Astrocyte (in vitro differentiated cells and primary cell): ENCODE measurements at regions not wholly inside any gene's neighbourhood (a gene's known extent, or its start where the extent isn't known, plus 50 kb on each side); places are given as distances from the start of the nearest gene placed in this dataset.

ENCODE experiments used
- DNase-seq: peaks from one replicate; pipeline ENCODE4 v3.0.0-alpha.2; 2010; ENCODE audit warnings: low read depth
- FAIRE-seq: peaks from 2 replicates; lab custom pipeline; 2011; peaks lifted over from hg19 to GRCh38; lab: Jason Lieb, UNC
- H2AFZ ChIP-seq: 2 replicates; pipeline ENCODE4 v1.6.0; 2012; ENCODE audit warnings: low read depth, low read length, inconsistent platforms
- H3K27ac ChIP-seq: 2 replicates; pipeline ENCODE4 v1.5.1; 2011; ENCODE audit warnings: low read depth, low read length, inconsistent platforms
- H3K27me3 ChIP-seq: 2 replicates; pipeline ENCODE4 v1.6.0; 2011; ENCODE audit warnings: low read length, inconsistent platforms; ENCODE audit not compliant: insufficient read depth
- H3K36me3 ChIP-seq: 2 replicates; pipeline ENCODE4 v1.5.1; 2011; ENCODE audit warnings: low read length, inconsistent platforms; ENCODE audit not compliant: insufficient read depth
- H3K4me1 ChIP-seq: 2 replicates; pipeline ENCODE4 v1.5.1; 2011; ENCODE audit warnings: low read length, inconsistent platforms; ENCODE audit not compliant: insufficient read depth
- H3K4me2 ChIP-seq: 2 replicates; pipeline ENCODE4 v1.6.0; 2012; ENCODE audit warnings: low read length, inconsistent platforms
- H3K4me3 ChIP-seq: 2 replicates; pipeline ENCODE4 v1.5.1; 2011; ENCODE audit warnings: low read depth, mild to moderate bottlenecking, low read length, inconsistent platforms; ENCODE audit not compliant: insufficient read depth
- H3K79me2 ChIP-seq: 2 replicates; pipeline ENCODE4 v1.6.0; 2012; ENCODE audit warnings: mild to moderate bottlenecking, low read length, inconsistent platforms; ENCODE audit not compliant: insufficient read depth
- H3K9ac ChIP-seq: 2 replicates; pipeline ENCODE4 v1.6.0; 2012; ENCODE audit warnings: mild to moderate bottlenecking, low read length, inconsistent platforms
- H3K9me3 ChIP-seq: 2 replicates; pipeline ENCODE4 v1.5.1; 2012; ENCODE audit warnings: low read depth, mild to moderate bottlenecking, low read length, inconsistent platforms; ENCODE audit not compliant: insufficient read depth
- H4K20me1 ChIP-seq: 2 replicates; pipeline ENCODE4 v1.6.0; 2012; ENCODE audit warnings: low read length, inconsistent platforms; ENCODE audit not compliant: insufficient read depth
- H3K27ac Mint-ChIP-seq: one replicate; pipeline ENCODE4 v1.8.0; 2021; ENCODE audit warnings: mild to moderate bottlenecking, mixed read lengths; ENCODE audit not compliant: unreplicated experiment
- H3K27me3 Mint-ChIP-seq: one replicate; pipeline ENCODE4 v1.8.0; 2021; ENCODE audit warnings: low read depth, mixed read lengths; ENCODE audit not compliant: unreplicated experiment
- H3K36me3 Mint-ChIP-seq: one replicate; pipeline ENCODE4 v1.8.0; 2021; ENCODE audit warnings: low read depth, mixed read lengths; ENCODE audit not compliant: unreplicated experiment
- H3K4me1 Mint-ChIP-seq: one replicate; pipeline ENCODE4 v1.8.0; 2021; ENCODE audit warnings: low read depth, mixed read lengths; ENCODE audit not compliant: unreplicated experiment
- H3K4me3 Mint-ChIP-seq: one replicate; pipeline ENCODE4 v1.8.0; 2021; ENCODE audit warnings: mild to moderate bottlenecking, moderate library complexity, mixed read lengths; ENCODE audit not compliant: unreplicated experiment
- H3K9me3 Mint-ChIP-seq: one replicate; pipeline ENCODE4 v1.8.0; 2021; ENCODE audit warnings: mild to moderate bottlenecking, mixed read lengths; ENCODE audit not compliant: unreplicated experiment
- CTCF ChIP-seq: IDR thresholded peaks from 2 replicates; pipeline ENCODE4 v1.5.1; 2011; ENCODE audit warnings: low read depth, mild to moderate bottlenecking, inconsistent platforms, low read length, moderate library complexity; ENCODE audit not compliant: insufficient read depth
- EZH2 ChIP-seq: IDR thresholded peaks from 2 replicates; pipeline ENCODE4 v1.6.1; 2012; ENCODE audit warnings: mild to moderate bottlenecking, low read length, inconsistent platforms; ENCODE audit not compliant: insufficient read depth

- H3K36me3 Mint-ChIP-seq, result peaks cover 5% of the 10 kb centered on the region
- H3K27me3 Mint-ChIP-seq, result peaks cover 33% of the 10 kb centered on the region
- peaks cover 7% of the 10 kb centered on the region for H3K9me3 Mint-ChIP-seq
- H3K4me3 ChIP-seq, result no peak overlapping the region
- TF ChIP-seq EZH2, result no peak
- TF ChIP-seq CTCF, result no peak
- no peak overlapping the region for H3K9ac ChIP-seq
- H3K79me2 ChIP-seq, result no peaks in the 10 kb centered on the region
- H3K4me3 Mint-ChIP-seq, result no peak overlapping the region
- no peak overlapping the region for H3K27ac Mint-ChIP-seq
- DNase-seq (no peak), FAIRE-seq (no peak)
- no peak overlapping the region for H3K4me2 ChIP-seq
- H3K9me3 ChIP-seq, result no peaks in the 10 kb centered on the region
- H3K27ac ChIP-seq, result no peak overlapping the region
- peaks cover 2% of the 10 kb centered on the region for H3K4me1 Mint-ChIP-seq
- H3K4me1 ChIP-seq, result no peaks in the 10 kb centered on the region
- peaks cover 2% of the 10 kb centered on the region for H3K27me3 ChIP-seq
- no peak overlapping the region for H2AFZ ChIP-seq
- H4K20me1 ChIP-seq, result no peaks in the 10 kb centered on the region
- no peaks in the 10 kb centered on the region for H3K36me3 ChIP-seq
Observed at GRCh38 chr10:118979661-118980060, 49.9 kb upstream of the NANOS1 start.
